Tibial nerve (tissue), 4 donors: ENCODE measurements at regions not wholly inside any gene's neighbourhood (a gene's known extent, or its start where the extent isn't known, plus 50 kb on each side); places are given as distances from the start of the nearest gene placed in this dataset.
"Not testable (repeated sequence)": the region's sequence is repeated elsewhere in the genome, so short reads cannot be mapped to it uniquely, and the experiment has no call there.

Experiments used
- DNase-seq, 2 donors: peaks; one replicate each; pipeline ENCODE4 v3.0.0-alpha.2; 2019; ENCODE audit warnings: low spot score in 2 of 2
- H3K27ac ChIP-seq, 4 donors: fragments of 200-600 bp; sonication (generic) in 3 of 4; one replicate each; pipeline ENCODE4 v1.5.1; 2017 to 2019; ENCODE audit warnings: mild to moderate bottlenecking in 1 of 4
- H3K27me3 ChIP-seq, 2 donors: fragments of 200-600 bp; sonication (generic) in 1 of 2; one replicate each; pipeline versions ENCODE4 v1.5.1 to v1.6.0; 2017 to 2019
- H3K36me3 ChIP-seq, 3 donors: fragments of 200-600 bp; sonication (generic); one replicate each; pipeline ENCODE4 v1.5.1; 2018 to 2019
- H3K4me1 ChIP-seq, 4 donors: fragments of 200-600 bp; sonication (generic) in 3 of 4; one replicate each; pipeline ENCODE4 v1.5.1; 2017 to 2019
- H3K4me3 ChIP-seq, 4 donors: fragments of 200-600 bp; sonication (generic) in 3 of 4; one replicate each; pipeline ENCODE4 v1.5.1; 2017 to 2019; ENCODE audit warnings: mild to moderate bottlenecking in 1 of 4, moderate library complexity in 1 of 4
- H3K9me3 ChIP-seq, 4 donors: fragments of 200-600 bp; sonication (generic) in 3 of 4; one replicate each; pipeline ENCODE4 v1.5.1; 2017 to 2019
- CTCF ChIP-seq, 5 experiments: fragments of 200-600 bp in 3 of 5; fragments of 450-650 bp in 2 of 5; sonication (generic) in 3 of 5; IDR thresholded peaks; one replicate each; pipeline ENCODE4 v1.5.1; 2016 to 2019; ENCODE audit warnings: antibody characterized with exemption in 5 of 5, mild to moderate bottlenecking in 3 of 5, moderate library complexity in 2 of 5
- EP300 ChIP-seq, 2 donors: sonication (generic); formaldehyde crosslinking; IDR thresholded peaks; one replicate each; pipeline ENCODE4 v1.6.1; 2017; ENCODE audit warnings: antibody characterized with exemption in 2 of 2, mild to moderate bottlenecking in 1 of 2
- POLR2A ChIP-seq, 2 donors: fragments of 450-650 bp; IDR thresholded peaks; one replicate each; pipeline ENCODE4 v1.6.1; 2017; ENCODE audit warnings: antibody characterized with exemption in 2 of 2, mild to moderate bottlenecking in 2 of 2, moderate library complexity in 2 of 2
- WGBS, 2 donors: methylation state at CpG; one replicate each; pipeline ENCODE4 v1.1.5; 2018; 5-methylcytosine and 5-hydroxymethylcytosine counted together

- no peaks in the 10 kb centered on the region for H3K4me1 ChIP-seq
- H3K27me3 ChIP-seq, result no peaks in the 10 kb centered on the region
- WGBS, 2 donors, result 71 to 79% methylated on average over 3 of the region's 3 CpGs
- no peaks in the 10 kb centered on the region for H3K36me3 ChIP-seq
- DNase-seq, result no peak
- no peak for TF ChIP-seq CTCF (IDR thresholded peaks at IDR 0.05)
- H3K4me3 ChIP-seq, result no peak overlapping the region
- H3K27ac ChIP-seq, result no peak overlapping the region
- H3K9me3 ChIP-seq, result no peaks in the 10 kb centered on the region
These were observed 377.8 kb upstream of the CLINT1 start for GRCh38 chr5:158236511-158237335.

- H3K36me3 ChIP-seq, result no peaks in the 10 kb centered on the region
- no peak overlapping the region for H3K27ac ChIP-seq
- no peak for DNase-seq
- no peaks in the 10 kb centered on the region for H3K9me3 ChIP-seq
- H3K4me1 ChIP-seq, result no peaks in the 10 kb centered on the region
- no peaks in the 10 kb centered on the region for H3K27me3 ChIP-seq
- no peak for TF ChIP-seq POLR2A (IDR thresholded peaks at IDR 0.05)
- 83 to 92% methylated on average over 3 to 4 of the region's 4 CpGs for WGBS, 2 donors
- H3K4me3 ChIP-seq, result no peak overlapping the region
These were observed 376.2 kb upstream of the CLINT1 start for GRCh38 chr5:158235159-158235547.

GRCh38 chr5:158234323-158235158, 375.6 kb upstream of the CLINT1 start:
- WGBS, 2 donors, result 53 to 57% methylated on average over 11 of the region's 11 CpGs
- no peak overlapping the region for H3K27ac ChIP-seq
- H3K4me1 ChIP-seq, result no peaks in the 10 kb centered on the region
- H3K27me3 ChIP-seq, result no peaks in the 10 kb centered on the region
- no peaks in the 10 kb centered on the region for H3K36me3 ChIP-seq
- no peaks in the 10 kb centered on the region for H3K9me3 ChIP-seq
- no peak for DNase-seq
- TF ChIP-seq EP300 (IDR thresholded peaks at IDR 0.05), result no peak
- no peak for TF ChIP-seq POLR2A (IDR thresholded peaks at IDR 0.05)
- TF ChIP-seq CTCF (IDR thresholded peaks at IDR 0.05), result no peak
- no peak overlapping the region for H3K4me3 ChIP-seq

GRCh38 chr5:158233735-158234322, 374.9 kb upstream of the CLINT1 start:
- Histone ChIP-seq H3K4me3 (no peak overlapping the region), H3K4me1 (no peaks in the 10 kb centered on the region), H3K27ac (no peak overlapping the region), H3K9me3 (no peaks in the 10 kb centered on the region), H3K27me3 (no peaks in the 10 kb centered on the region), H3K36me3 (no peaks in the 10 kb centered on the region)
- 74 to 76% methylated on average over 2 of the region's 2 CpGs for WGBS, 2 donors
- TF ChIP-seq POLR2A (IDR thresholded peaks at IDR 0.05), result no peak
- no peak for TF ChIP-seq EP300 (IDR thresholded peaks at IDR 0.05)
- no peak for TF ChIP-seq CTCF (IDR thresholded peaks at IDR 0.05)
- DNase-seq, result no peak

GRCh38 chr5:158227314-158227713, 368.4 kb upstream of the CLINT1 start:
- H3K4me1 ChIP-seq, H3K27me3 ChIP-seq, DNase-seq, H3K9me3 ChIP-seq, H3K36me3 ChIP-seq, H3K4me3 ChIP-seq, H3K27ac ChIP-seq: not testable (repeated sequence)
- 93 to 94% methylated on average over 5 of the region's 5 CpGs for WGBS, 2 donors

- no peak overlapping the region for H3K27ac ChIP-seq
- WGBS, 2 donors, result 58 to 68% methylated on average over 5 of the region's 5 CpGs
- no peak overlapping the region for H3K4me3 ChIP-seq
- no peaks in the 10 kb centered on the region for H3K9me3 ChIP-seq
- no peak for DNase-seq
- TF ChIP-seq EP300 (IDR thresholded peaks at IDR 0.05), result no peak
- H3K4me1 ChIP-seq, result no peaks in the 10 kb centered on the region
- H3K27me3 ChIP-seq, result no peaks in the 10 kb centered on the region
- no peaks in the 10 kb centered on the region for H3K36me3 ChIP-seq
These were observed 367.6 kb upstream of the CLINT1 start for GRCh38 chr5:158226496-158226895.
